T-helper 1 cell (primary cell): ENCODE measurements at regions not wholly inside any gene's neighbourhood (a gene's known extent, or its start where the extent isn't known, plus 50 kb on each side); places are given as distances from the start of the nearest gene placed in this dataset.

Source experiments
- DNase-seq, 5 donors: peaks; one replicate each; pipeline ENCODE4 v3.0.0-alpha.2; 2012 to 2020

DNA sequence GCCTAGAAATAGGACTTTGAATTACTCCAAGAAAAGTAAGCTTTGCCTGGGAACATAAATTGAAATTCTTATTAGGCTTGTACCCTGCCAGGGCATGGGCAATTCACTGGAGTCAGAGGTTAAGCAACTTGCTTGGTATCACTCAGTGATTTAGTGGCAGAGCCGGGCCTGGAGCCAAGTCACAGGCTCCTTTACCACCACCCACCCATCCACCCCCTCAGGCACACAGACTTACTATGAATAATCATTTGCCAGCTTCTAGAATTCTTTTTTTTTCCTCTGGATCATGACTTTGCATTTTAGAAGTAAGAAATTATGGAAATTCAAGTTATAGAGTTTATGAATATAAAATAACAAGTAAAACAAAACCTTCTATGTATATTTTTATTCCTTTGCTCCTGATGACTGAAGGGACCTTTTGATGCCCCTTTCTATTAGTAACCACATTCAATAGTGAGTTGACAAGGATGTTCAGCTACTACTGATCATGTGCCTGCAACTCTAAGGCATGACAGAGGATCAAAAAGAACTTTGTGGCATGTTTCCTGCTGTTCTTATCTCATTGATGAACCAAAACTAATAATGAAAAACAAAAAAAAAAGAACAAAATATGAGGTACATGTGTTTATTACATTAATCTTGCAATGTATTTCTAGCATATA, 614.7 kb downstream of the TLR4 start:
- no peak for DNase-seq

DNA sequence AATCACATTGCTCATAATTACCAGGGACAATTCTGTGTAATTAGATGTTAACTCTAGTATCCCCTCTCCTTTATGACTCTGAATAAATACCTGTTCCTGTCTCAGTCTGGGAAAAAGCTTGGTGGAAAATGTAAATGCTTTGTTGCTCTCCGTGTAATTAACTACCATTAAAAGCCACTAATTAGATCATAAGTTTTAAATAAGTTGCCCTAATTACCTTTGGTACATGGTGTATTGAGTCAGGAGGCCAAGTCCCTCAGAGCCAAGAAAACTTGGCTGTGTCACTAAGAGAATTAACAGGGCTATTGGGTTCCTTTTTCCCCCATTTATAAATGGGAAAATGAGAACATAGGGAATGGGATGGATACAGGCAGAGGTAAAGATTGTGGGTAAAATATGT, 617.6 kb downstream of the TLR4 start:
- DNase-seq, result no peak

DNA sequence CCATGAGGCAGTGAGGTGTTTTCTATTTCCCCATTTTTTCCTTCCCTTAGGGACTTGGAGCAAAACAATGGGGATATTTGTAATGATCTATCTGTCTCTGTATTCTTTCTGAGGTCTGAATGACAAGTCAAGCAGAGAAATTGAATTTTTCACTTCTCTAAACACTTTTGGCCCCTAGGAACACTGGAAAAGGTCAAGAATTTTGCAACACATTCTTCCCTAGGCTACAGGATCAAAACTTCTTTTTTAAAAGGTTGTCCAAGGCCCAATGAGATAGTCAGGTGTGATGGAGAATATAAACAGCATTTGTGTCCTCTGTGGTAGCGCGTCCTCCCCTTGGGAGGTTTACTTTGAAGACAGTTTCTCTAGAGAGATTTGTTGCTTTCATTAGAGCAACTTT, 620.5 kb downstream of the TLR4 start:
- DNase-seq, result no peak

DNA sequence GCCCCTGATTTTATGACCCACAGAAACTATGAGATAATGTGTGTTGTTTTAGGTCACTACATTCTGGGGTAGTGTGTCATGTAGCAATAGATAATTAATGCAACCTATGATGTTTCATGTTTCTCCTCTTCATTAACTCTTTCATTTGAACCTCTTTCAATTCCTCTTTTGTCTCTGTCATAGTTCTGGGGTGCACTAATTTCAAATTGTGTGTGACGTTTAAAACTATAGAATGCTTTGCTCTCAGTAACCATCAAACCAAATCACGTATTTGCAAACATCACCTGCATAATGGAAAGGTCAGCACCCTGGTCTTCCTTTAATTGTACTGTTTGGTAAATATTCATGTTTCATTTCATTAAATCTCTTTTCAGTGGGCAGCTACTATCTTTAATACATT, 621.6 kb downstream of the TLR4 start:
- DNase-seq, result no peak

DNA sequence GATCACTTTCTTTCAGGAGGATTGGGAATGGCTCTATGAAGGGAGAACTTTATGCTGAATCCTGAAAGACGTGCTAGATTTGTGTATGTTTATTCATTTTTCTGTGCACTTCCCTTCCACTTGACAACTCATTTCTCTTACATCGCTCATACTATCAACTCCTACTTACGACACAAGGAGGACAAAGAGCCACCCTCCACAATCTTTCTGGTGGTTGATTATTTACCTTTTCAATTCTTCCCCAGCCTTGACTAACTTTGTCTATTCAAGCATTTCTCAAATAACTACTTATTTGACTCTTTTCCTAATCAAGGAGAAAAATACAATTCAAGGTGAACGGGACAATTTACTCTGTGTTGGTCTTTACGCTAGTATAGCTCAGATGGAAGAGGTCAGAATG, 622.1 kb downstream of the TLR4 start:
- no peak for DNase-seq

DNA sequence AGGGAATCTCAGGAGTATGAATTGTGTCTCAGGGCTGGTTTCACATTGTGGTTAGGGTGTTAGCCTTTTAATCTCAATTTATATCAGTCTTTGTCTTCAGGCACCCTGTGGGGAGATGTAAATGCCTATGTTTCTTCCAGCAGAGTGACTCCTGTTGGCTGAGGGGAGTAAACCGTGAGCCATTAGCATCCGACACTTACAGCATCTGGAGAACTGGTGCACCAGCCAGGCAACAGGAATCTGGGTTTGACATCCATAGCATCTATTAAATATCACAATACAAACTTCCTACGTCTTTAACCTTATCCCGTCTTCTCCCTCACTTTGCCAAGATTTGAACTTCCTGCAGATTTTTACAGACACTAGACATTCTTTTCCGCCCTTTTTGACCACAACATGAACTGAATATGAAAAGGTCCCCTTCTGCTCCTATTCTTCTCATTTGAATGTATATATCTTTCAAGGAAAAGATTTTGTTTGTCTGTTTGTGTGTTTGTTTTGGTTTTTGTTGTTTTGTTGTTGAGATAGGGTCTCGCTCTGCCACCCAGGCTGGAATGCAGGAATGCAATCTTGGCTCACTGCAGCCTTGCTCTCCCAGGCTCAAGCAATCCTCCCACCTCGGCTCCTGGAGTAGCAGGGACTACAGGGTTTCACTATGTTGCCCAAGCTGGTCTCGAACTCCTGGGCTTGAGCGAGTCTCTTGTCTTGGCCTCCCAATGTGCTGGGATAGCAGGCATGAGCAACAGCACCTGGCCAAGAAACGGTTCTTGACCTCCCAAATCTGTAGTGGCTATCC, 626.2 kb downstream of the TLR4 start:
- DNase-seq, result no peak

DNA sequence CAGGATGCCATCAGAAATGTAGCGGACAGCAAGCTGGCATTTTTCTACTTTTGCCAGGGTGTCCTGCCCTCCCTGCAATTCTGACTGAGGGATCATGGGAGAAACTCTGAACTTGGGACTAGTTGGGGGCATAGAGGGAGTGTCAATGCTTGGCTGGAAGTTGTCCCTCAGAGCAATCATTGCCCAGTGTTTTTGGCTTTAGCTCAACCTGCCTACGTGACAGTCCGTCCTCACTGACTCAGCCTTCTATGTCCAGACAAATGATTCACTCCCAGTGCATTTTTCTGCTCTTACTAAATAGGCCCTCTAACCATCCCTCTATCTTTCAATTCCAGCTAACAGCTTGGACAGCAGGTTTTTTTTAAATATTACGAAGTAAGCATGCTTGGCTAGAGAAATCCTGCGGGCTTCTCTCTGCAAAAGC, 627.4 kb downstream of the TLR4 start:
- no peak for DNase-seq

DNA sequence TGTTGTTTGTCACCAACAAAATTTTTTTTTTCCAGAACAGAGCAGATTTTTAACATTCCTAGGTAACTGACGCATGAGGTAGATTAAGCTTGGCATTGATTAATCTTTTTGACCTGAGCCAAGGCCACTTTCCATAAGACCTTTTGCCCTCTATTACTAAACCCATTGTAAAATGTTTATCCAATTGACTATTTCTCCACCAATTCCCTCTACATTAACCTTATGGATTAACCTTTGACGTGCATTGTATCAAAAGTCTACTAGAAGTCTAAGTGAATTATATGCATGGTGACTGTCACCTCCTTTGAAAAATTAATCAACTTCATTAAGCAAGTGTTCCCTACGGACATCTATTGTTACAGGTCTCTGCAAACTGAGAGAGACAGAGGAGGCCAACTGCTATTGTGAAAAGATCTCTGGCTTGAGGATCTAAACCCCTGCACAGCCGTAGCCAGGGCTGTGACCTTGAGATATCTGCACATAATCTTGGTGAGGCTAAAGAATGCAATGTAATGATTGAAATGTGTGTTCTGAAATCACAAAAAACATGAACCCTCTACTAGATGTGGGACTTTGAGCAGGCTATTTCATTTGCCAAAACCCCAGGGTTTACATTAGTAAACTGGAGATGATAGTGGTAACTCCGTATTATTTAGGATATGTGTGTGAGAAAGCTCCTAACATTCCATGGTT, 632.2 kb downstream of the TLR4 start:
- no peak for DNase-seq

DNA sequence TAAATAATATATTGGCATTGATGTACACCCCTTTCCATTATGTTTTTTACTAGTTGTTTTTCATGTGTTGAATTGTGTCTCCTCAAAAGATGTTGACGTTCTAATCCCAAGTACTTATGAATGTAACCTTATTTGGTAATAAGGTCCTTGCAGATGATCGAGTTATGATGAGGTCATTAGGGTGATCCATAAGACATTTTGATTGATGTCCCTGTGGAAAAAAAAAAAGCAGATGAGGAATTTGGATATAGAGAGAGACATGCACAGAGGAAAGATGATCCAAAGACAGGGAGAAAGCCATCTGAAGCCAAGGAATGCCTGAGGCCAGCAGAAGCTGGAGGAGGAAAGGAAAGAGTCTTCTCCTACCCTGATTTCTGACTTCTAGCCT, 632.7 kb downstream of the TLR4 start:
- DNase-seq, result no peak

DNA sequence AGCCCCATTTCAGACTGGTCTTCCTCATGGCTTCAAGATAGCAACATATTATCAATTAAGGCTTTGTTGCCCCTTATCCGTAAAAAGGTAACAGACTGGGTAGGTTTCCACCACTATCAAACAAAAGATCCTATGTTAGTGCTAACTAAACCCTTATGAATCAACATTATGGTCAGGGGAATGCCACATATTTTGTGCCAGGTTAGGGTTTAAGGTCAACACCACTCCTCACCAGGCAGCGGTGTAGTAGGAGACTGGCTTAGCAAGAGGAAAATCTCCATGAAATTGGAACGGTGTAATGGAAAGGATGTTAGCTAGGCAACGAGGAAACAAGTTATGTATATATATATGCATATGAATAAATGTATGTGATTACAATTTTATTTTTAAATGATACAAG, 655.8 kb downstream of the TLR4 start:
- DNase-seq, result no peak

DNA sequence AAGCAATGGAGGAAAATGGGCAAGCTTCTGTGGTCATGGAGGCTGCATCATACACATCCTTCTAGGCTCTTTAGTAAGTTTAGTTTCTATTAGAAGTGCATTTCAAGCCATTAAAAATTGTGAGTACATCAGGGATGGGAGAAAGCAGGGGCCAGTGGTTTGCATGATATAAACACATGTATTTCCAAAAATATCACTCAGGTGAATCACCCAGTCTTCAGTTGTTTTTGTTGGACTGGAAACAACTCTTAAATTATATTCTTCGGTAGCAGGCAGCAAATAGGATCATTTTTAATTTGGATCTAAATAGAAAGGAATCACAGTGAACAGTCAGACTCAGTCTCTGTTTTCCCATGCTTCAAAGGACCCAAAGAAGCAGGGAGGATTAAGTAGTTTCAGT, 657.9 kb downstream of the TLR4 start:
- no peak for DNase-seq

DNA sequence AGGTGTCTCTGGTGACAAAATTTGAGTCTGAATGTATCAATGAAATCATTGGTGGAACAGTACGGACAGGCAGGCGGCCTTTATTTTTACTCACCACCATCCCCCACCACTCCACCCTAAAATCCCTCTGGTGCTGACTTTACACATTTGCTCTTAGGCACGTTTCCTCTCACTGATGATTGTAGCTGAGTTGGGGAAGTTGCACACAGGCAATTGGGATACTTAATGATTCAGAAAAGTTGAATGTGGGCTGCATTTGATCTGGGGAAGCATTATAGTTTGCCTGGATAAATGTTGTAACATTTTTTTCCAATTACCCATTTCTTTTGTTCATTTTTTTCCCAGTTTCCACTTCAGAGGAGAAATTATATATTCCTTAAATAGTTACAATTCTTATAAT, 658.4 kb downstream of the TLR4 start:
- no peak for DNase-seq

DNA sequence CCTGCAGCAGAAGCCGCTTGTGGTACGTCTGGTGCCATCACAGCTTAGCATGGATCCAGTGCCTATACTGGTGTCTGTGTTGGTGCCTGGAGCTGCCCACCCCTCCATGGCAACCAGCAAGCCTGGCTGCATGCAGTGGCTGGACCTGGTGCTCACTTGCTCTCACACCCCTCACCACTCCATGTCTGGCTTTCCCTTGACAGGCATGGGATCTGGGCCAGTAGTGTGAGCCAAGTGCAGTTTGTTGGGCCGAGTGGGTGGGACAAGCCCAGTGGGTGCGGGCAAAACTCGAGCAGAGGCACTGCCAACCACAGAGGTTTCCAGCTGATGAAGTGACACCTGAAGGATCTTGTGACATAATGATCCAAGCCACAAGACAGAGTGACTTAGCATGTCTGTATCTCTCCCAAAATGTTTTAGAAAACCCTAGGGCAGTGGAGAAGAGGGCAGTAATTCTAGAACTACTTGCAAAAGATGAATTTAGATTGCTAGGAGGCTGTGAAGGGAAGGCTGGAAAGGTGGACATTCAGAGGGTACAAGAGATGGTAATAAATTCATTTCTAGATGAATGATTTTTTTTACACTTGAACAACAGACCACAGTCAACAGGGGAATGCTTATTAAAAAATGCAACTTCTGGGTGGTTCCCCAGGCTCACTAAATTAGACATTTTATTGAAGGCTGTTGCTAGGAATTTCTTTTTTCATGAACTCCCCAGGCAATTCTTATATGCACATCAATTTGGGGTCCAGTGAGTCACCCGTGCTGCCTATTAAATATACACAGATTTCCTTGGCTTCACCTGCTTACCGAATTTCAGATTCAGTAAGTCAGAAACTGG, 660.3 kb downstream of the TLR4 start:
- DNase-seq, result no peak

DNA sequence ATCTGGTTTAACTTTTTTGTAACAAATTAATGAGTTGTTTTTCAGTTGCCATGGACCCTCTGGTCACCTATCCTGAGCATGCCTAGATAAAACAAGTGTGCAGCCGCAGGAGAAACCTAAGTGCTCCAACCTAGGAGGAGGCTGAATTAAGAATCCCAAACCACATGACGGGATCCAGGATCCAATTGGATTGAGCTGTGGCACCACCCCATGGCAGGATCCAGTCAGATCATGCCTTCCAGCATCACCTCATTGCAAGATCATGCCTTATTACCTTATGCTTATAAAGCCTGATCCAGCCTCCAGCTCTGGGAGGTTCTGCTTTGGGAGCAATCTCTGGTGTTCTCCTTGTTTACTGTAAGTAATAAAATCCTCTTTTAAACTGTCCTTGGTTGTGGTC, 662.0 kb downstream of the TLR4 start:
- DNase-seq, result no peak

DNA sequence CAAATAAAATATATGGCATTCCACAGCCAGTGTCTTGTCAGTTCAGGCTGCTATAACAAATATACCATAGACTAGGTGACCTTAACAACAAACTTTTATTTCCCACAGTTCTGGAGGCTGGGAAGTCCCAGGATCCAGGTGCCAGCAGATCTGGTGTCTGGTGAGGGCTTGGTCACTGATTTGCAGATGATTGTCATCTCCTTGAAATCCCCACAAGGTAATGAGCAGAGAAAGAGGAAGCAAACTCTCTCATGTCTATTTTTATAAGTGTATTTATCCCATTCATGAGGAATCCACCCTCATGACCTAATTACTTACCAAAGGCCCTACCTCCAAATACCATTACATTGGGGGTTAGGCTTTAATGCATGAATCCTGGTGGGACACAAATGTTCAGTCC, 663.2 kb downstream of the TLR4 start:
- no peak for DNase-seq

DNA sequence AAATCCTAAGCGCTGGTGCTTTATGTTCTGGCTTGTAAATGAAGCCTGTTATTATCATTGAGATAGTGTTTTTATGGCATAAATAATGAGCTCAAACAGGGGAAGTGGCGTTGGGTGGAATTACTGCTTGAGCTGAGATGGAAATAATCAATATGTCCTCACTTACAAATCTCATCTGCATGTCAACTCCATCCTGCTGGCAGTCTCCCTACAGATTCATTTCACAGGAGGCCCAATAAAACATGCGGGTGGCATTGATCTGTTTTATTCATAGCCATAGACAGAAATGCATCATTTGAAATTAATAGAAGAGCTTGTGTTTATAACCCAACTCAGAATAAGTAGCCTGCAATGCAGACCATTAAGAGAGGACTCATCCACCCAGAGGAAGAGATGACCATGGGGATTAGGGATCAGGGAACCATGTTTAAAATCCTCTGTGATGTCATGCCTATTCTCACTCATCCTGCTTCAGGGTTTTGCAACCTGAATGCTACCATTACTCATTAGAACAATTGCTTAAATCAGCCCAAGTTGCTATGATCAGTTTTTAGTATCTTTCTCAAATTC, 680.4 kb downstream of the TLR4 start:
- DNase-seq, result no peak

DNA sequence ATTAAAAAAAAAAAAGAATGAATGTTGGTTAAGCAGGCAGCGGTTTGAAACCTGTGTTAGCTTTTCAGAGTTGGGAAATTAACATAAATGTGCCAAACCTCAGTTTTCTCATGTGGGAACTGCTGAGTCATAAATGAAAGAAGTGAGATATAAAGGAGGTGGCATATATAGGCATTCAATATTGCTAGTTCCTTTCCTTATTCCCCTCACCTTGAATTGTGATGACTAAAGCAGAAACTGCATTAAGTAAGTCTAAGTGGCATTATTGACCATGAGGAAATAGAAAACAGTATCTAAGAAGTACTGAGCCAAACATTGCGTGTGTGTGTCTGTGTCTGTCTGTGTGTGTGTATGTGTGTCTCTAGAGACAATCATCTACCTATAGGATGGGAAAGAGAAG, 691.2 kb downstream of the TLR4 start:
- peak in 1 of 5 donors; percentile 0 for DNase-seq

DNA sequence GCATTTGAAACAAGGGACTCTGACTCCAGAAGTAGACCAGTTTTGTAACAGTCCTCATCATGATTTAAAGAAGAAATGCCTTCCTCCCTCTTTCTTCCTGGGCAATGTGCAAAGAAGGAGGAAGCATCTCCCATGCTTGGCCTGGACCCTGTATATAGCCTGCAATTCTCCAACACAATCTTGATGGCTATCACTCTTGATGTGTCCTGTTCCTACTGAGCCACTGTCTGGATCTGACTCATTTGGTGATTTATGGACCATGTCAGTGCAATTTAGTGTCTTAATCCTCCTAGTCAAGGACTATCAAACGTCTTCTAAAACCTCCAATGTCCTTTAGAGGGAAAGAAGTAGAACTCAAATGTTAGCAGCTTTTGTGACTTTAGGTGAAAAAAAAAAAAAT, 697.3 kb downstream of the TLR4 start:
- no peak for DNase-seq

DNA sequence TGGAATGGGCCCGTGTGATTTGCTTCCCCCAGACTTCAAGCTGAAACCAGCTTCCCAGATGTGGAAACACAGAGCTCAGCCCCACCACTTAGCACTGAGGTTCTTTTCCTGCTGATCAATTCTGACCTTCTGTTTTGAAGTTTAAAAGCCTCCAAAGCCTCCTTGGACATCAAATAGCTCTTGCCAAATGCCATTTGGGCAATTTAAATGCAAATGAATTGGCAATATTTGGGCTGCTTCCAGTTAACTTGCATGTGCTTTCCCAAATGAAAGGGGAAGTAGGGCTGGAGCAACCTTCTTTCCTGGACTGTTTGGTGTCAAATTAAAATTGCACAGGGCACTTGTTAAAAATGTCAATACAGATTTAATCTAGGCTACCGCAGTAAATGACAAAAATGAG, 710.5 kb downstream of the TLR4 start:
- DNase-seq, result no peak

DNA sequence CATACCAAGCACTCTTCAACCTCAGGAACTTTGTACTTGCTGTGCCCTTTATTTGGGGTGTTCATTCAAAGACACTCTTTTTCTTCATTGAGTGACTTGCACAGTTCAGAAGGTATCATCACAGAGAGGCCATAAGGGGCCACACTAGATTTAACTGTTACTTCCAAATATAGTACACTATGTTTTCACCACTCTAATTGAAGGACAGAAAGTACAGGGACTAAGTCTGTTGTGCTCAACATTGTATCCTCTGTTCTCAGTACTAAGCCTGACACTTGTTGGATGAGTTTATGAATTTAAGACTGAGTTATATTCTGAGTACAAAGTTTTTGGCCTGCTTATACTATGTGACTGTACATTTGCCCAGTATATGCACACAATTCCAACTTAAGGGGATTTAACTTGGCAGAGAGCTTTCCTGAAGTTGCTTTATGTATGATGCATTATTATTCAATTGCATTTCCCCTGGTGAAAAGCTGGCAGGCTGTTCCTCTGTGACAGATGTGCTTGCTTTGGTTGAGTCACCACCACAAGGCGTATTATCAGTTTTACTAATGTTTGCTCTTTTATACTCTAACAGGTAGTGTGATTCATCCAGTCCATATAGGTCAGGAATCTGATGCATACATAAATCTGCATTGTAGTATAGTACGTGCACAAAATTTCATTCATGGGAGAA, 714.8 kb downstream of the TLR4 start:
- DNase-seq, result no peak

DNA sequence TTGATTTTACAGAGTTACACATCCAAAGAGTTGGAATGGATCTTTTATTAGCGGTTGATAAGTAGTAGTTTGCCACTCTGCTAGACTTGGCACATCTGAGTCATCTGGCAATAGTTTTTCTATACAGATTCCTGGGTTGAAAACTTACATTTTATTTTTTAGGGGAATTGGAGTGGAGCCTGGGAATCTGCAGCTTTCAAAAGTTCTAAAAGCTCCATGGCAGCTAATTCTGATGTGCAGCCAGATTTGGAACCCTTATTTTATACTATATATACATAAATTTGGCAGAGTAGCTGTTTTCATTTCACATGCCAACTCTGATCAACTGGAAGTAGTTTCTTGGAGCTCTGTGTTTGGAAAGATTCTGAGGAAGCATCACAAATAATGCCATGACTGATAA, 715.5 kb downstream of the TLR4 start:
- no peak for DNase-seq

DNA sequence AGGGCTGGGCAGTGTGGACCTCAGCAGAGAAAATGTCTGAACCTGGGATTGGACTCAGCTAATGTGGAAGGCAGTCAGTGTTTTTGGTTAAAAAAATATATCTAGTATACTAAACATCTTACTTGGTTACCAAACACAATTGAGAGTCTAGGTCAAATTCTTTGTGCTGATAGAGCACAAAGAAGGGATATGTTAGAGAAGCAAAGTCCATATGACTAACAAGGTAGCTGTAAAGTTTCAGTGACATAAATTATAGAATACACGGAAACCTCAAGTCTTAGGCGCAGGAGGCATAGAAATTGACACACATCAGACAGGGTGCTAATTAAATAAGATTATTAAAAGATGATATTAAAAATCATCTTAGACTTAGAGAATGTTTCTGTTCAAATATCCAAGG, 718.3 kb downstream of the TLR4 start:
- no peak for DNase-seq
